ENCODE measurements at regions not wholly inside any gene's neighbourhood (a gene's known extent, or its start where the extent isn't known, plus 50 kb on each side); places are given as distances from the start of the nearest gene placed in this dataset.

- CTCF ChIA-PET: no interaction called here
- POLR2A ChIA-PET: no interaction called here
Observed at GRCh38 chr4:36914106-36914505, 330.4 kb upstream of the NWD2 start.

GRCh38 chr4:36915717-36916116 lies 328.8 kb upstream of the NWD2 start:
- POLR2A ChIA-PET: no interaction called here
- CTCF ChIA-PET: no interaction called here

- ChIA-PET POLR2A (no interaction called here), CTCF (no interaction called here)
Observed at GRCh38 chr4:36917413-36917812, 327.1 kb upstream of the NWD2 start.

GRCh38 chr4:36919721-36920120 lies 324.8 kb upstream of the NWD2 start:
- ChIA-PET CTCF (no interaction called here), POLR2A (no interaction called here)

GRCh38 chr4:36921476-36922216 lies 322.9 kb upstream of the NWD2 start:
- POLR2A ChIA-PET: no interaction called here
- CTCF ChIA-PET: no interaction called here

GRCh38 chr4:36930562-36931111 lies 313.9 kb upstream of the NWD2 start:
- CTCF ChIA-PET: no interaction called here
- POLR2A ChIA-PET: no interaction called here

- ChIA-PET POLR2A (no interaction called here), CTCF (no interaction called here)
Observed at GRCh38 chr4:36944232-36944631, 300.3 kb upstream of the NWD2 start.

GRCh38 chr4:36961420-36961819 lies 283.1 kb upstream of the NWD2 start:
- CTCF ChIA-PET: no interaction called here
- POLR2A ChIA-PET: no interaction called here

GRCh38 chr4:36966756-36967460 lies 277.6 kb upstream of the NWD2 start:
- ChIA-PET POLR2A (no interaction called here), CTCF (no interaction called here)

- CTCF ChIA-PET: no interaction called here
- POLR2A ChIA-PET: no interaction called here
Observed at GRCh38 chr4:36979533-36979932, 265.0 kb upstream of the NWD2 start.

- POLR2A ChIA-PET: no interaction called here
Observed at GRCh38 chr4:36990128-36990872, 254.2 kb upstream of the NWD2 start.

GRCh38 chr4:36997727-36998126 lies 246.8 kb upstream of the NWD2 start:
- POLR2A ChIA-PET: no interaction called here
- CTCF ChIA-PET: no interaction called here

More at GRCh38 chr4:36990128-36990872, 254.2 kb upstream of the NWD2 start:
- CTCF ChIA-PET: no interaction called here

- CTCF ChIA-PET: no interaction called here
- POLR2A ChIA-PET: no interaction called here
Observed at GRCh38 chr4:37000281-37000680, 244.3 kb upstream of the NWD2 start.

- ChIA-PET POLR2A (no interaction called here), CTCF (no interaction called here)
Observed at GRCh38 chr4:37001688-37002436, 242.7 kb upstream of the NWD2 start.

GRCh38 chr4:37002625-37003024 lies 241.9 kb upstream of the NWD2 start:
- POLR2A ChIA-PET: no interaction called here
- CTCF ChIA-PET: no interaction called here

GRCh38 chr4:37008199-37008598 lies 236.3 kb upstream of the NWD2 start:
- ChIA-PET CTCF (no interaction called here), POLR2A (no interaction called here)

- CTCF ChIA-PET: no interaction called here
- POLR2A ChIA-PET: no interaction called here
Observed at GRCh38 chr4:37014584-37014983, 230.0 kb upstream of the NWD2 start.

- POLR2A ChIA-PET: no interaction called here
- CTCF ChIA-PET: no interaction called here
Observed at GRCh38 chr4:37015391-37015790, 229.2 kb upstream of the NWD2 start.

GRCh38 chr4:37023504-37023903 lies 221.0 kb upstream of the NWD2 start:
- ChIA-PET CTCF (no interaction called here), POLR2A (no interaction called here)

GRCh38 chr4:37023996-37024395 lies 220.5 kb upstream of the NWD2 start:
- POLR2A ChIA-PET: no interaction called here
- CTCF ChIA-PET: no interaction called here
